Prostate gland (tissue), 2 donors: ENCODE measurements at regions not wholly inside any gene's neighbourhood (a gene's known extent, or its start where the extent isn't known, plus 50 kb on each side); places are given as distances from the start of the nearest gene placed in this dataset.

Source experiments
- CTCF ChIP-seq, 4 experiments: fragments of 200-600 bp in 2 of 4; fragments of 450-650 bp in 2 of 4; sonication (generic) in 2 of 4; IDR thresholded peaks; 1 replicate in 3 of 4; 2 replicates in 1 of 4; pipeline ENCODE4 v1.5.1; 2016 to 2019; ENCODE audit warnings: antibody characterized with exemption in 4 of 4, mild to moderate bottlenecking in 2 of 4, moderate library complexity in 2 of 4
- POLR2A ChIP-seq: fragments of 450-650 bp; IDR thresholded peaks from one replicate; pipeline ENCODE4 v1.6.1; 2016; ENCODE audit warnings: antibody characterized with exemption, mild to moderate bottlenecking
- POLR2AphosphoS5 ChIP-seq: sonication (generic); formaldehyde crosslinking; IDR thresholded peaks from one replicate; pipeline ENCODE4 v1.6.1; 2017; ENCODE audit warnings: antibody characterized with exemption

GRCh38 chr13:73532987-73533510 is 474.2 kb downstream of the KLF5 start:
- no peak for TF ChIP-seq CTCF (IDR thresholded peaks at IDR 0.05)
- no peak for TF ChIP-seq POLR2A
- TF ChIP-seq POLR2AphosphoS5: no peak
